Activated CD4-positive, alpha-beta T cell treated with anti-CD3 and anti-CD28 coated beads for 48 hours (primary cell): ENCODE measurements at regions not wholly inside any gene's neighbourhood (a gene's known extent, or its start where the extent isn't known, plus 50 kb on each side); places are given as distances from the start of the nearest gene placed in this dataset.
"Not testable (repeated sequence)": the region's sequence is repeated elsewhere in the genome, so short reads cannot be mapped to it uniquely, and the experiment has no call there.

ENCODE experiments used
- DNase-seq: peaks from one replicate; pipeline ENCODE4 v3.0.0-alpha.2; 2020

DNA sequence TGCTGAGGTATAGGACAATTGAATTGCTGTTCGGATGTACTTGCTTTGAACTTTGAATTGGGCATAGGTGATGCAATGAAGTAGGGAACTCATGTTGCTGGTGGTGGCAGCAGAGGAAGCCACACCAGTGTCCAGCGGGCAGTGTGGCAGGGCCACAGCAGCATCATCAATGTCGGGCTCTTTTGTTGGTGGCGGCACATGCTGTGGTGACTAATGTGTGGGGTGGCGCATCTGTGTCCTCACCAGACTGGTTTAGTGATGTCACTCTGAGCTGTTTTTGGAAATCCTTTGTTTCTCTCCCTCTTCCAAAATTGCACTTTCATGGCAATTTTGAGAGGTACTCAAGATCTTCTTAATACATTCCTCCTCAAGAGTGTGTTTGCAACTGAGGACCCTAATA, 187.6 kb downstream of the ETNK1 start:
- DNase-seq: no peak

DNA sequence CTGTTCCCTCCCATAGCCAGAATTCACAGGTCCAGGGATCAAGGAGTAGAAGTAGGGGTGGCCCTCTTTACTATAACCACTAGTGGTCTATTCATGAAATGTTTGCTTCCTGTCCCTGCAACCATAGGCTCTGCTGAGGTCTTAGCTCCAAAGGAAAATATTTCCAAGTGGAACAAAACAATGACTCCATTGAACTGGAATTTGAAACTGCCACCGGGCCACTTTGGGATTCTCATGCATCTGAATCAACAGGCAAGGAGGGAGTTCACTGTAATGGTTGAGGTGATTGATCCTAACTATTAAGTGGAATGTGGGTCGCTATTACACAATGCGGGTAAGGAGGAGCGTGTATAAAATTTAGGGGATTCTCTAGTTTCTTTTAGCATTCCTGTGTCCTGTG, 197.0 kb downstream of the ETNK1 start:
- no peak for DNase-seq

DNA sequence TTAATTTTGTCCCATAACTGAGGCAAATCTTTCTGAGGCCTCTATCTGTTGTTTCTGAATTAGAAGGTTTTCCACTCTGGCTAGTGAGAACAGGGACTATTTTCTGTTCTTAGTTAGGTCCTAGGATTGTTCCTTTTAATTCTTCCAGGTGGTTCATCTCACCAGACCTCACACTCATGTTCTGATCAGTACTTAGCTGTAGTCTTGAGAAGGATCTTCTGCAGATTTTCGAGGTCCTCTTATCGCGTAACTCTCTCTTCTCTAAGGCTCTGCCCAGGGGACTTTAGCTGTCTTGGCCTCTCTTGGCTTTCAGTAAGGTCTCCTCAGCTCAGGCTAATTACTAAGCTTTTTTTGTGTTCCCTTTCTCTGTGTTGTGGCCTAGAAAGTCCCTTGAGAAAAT, 201.1 kb downstream of the ETNK1 start:
- DNase-seq: no peak

DNA sequence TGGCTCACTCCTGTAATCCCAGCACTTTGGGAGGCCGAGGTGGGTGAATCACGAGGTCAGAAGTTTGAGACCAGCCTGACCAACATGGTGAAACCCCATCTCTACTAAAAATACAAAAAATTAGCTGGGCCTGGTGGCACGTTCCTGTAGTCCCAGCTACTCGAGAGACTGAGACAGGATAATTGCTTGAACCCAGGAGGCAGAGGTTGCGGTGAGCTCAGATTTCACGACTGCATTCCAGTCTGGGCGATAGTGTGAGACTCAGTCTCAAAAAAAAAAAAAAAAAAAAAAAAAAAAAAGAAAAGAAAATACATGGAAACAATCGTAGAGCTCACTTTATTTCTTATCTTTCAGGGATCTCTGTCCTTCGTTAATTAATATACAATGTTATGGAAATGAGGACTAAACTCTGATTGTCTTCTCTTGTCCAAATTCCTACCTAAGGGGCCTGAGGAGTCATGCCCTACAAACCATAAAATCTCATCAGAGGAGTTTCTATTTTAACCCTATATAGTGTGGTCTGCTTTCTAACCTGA, 201.5 kb downstream of the ETNK1 start:
- DNase-seq: not testable (repeated sequence)

DNA sequence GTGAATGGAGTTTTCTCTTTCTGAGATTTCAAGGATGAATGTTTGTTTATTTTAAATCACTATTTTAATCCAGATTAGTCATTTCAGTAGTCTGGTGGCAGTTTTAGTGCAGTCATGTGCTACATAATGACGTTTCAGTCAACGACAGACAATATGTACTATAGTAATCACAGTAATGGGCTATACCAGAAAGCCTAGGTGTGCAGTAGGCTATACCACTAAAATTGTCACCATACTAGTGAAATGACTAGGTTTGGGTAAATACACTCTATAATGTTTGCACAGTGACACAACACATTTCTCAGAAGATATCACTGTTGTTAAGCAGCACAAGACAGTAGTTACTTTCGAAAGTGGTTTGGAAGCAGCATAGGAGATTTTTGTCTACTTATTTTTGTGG, 203.1 kb downstream of the ETNK1 start:
- no peak for DNase-seq

DNA sequence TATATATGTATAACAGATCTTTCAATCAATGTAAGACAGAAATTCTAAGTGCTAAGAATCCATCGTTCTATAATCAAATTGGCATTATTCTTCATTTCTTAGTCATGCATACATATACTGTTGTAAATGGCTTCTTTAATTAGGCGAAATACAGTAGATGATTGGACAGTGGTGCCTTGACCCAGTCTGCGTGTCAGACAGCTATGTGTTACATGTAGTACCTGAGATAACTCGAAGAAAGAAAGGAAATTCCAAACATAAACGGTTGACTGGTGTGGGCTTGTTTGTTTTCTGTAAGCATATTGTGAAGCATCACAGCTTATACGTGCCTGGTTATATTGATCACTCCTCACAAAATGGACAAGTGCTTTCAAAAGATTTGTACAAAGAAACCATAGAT, 210.5 kb downstream of the ETNK1 start:
- no peak for DNase-seq

DNA sequence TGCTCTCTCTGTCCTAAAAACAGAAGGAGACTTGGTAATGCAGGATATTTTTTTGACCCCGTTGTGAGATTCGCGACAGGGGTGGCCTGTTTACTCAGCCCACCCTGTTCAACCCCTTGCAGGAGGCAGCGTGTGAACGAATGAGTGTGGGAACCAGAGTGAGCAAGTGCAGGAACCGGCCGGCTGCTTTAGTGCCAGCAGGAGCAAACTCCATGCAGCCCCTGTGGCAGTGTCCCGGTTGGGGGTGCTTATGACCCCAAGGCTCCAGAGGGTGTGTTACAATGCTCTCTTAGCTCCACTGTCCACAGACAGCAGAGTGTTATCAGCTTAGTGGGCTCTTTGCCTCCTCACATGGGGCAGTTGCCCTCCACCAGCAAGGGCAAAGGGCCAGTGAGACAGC, 225.2 kb downstream of the ETNK1 start:
- no peak for DNase-seq

DNA sequence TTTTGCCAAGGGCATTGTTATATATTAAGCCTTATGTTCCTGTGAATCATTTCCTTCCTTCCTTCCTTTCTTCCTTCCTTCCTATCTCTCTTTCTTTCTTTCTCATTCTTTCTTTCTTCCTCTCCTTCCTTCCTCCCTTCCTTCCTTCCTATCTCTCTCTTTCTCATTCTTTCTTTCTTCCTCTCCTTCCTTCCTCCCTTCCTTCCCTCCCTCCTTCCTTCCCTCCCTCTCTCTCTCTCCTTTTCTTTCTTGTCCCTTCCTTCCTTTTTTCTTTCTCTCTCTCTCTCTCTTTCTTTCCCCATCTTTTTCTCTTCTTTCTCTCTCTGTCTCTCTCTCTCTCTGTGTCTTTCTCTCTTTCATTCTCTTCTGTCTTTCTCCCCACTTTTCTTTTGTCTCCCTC, 226.6 kb downstream of the ETNK1 start:
- no peak for DNase-seq

DNA sequence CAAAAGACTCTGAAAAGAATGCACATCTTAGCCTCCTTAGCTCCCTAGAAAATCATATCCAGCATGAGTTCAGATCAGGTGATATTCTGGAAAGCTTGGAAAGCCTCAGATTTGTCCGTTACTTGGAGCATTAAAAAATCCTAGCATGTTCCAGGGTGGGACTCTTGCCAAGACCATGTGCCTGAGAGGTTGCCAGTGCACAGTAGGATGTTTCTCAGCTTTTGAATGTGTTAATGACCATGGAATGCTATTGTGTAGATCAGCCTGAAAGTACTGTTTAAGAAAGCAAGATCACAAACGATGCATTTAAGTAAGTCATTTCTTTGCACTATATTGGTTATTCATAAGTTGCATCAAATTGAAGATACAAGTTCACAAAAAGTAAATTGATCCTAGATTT, 230.5 kb downstream of the ETNK1 start:
- no peak for DNase-seq

DNA sequence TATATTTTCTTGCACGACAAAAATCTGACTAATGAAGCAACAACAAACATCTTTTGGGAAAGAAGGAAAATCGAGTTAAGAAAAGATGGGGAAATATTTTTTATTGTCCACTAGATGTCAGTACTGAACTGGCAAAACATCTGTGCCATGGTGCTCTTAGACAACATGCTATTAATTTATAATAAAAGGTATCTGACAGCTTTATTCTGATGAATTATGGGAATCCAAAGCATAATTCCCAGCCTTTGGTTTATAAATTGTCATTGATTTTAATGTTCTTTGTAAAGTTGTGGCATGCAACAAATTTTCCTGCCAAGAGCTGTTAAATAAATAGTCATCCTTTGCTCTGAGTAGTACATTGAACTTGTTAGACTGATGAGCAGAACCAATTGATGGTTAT, 231.2 kb downstream of the ETNK1 start:
- no peak for DNase-seq

DNA sequence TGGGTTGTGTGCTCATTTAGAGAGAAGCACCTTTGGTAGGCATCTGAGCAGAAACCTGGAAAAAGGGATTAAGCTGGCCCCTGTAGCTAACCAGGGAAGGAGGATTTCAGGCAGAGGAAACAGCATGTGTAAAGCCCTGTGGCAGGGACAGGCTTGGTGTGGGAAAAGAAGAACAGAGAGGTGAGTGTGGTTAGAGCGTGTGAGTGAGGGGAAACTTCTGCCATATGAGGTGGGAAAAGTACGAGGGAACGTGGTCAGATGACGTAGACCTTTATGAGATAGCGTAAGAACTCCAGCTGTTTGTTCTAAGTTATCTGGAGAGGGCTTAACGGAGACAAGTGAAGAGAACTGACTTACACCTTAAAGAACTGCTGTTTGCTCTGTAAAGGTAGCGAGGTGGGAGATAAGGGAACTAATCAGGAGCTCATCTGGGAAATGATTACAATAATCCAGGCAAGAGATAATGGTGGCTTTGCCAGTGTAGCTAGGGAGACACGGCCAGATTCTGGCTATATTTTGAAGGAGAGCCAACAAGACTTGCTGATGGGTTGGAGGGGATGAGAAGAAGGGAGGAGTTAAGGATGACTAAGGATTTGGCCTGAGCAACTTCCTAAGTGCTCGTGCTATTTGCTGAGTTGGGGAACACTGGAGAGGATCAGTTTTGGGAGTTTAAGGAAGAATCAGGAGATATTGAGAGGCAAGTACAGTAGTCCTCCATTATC, 234.0 kb downstream of the ETNK1 start:
- DNase-seq: no peak

DNA sequence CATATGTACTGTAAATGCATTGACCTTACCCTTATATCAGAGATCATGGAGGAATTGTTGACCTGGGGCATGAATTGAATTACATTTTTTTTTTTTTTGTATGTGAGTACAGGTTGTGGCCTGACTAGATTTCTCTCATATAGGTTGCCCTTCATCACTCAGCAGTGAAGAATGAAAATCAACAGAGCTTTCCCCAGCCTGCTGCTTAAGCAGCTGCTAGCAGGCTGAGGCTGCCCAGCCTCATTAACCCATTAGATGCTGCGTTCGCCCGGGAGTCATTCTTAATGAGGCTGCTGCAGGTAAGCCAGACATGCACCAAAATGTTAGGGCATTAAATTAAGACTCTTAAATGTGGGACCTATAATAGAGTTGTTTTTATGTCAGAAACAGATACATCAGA, 236.0 kb downstream of the ETNK1 start:
- no peak for DNase-seq

DNA sequence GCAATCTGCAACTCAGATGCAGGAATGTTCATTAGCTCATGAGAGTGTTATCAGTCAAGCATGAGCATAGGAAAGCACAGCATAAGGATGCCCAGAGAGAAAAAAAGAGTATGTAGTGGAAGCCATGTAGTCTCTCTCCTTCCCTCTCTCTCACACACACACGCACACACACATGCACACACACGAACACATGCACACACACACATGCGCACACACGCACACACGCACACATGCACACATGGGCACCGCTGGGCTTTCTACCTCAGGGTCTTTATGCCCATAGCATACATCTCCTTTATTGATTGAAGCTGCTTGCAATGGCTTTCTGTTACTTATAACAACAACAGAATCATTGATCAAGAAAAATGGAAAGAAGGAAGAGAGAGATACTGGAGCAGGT, 240.9 kb downstream of the ETNK1 start:
- no peak for DNase-seq

DNA sequence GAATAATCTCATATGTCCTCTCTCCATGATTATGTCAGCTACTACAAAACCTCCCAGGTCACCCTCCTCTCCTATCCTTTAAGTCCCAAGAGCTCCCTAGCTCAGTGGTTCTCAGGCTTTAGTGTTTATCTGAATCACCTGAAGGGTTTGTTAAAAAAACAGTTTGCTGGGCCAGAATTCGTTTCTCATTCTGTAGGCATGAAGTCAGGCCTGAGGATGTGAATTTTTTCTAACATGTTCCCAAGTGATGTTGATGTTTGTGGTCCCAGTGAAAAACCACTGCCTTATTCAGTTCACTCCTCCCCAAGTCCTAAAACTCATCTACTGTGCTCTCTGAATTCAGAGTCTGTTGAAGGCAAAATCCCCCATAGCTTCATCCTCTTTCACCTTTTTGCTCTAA, 241.4 kb downstream of the ETNK1 start:
- no peak for DNase-seq

DNA sequence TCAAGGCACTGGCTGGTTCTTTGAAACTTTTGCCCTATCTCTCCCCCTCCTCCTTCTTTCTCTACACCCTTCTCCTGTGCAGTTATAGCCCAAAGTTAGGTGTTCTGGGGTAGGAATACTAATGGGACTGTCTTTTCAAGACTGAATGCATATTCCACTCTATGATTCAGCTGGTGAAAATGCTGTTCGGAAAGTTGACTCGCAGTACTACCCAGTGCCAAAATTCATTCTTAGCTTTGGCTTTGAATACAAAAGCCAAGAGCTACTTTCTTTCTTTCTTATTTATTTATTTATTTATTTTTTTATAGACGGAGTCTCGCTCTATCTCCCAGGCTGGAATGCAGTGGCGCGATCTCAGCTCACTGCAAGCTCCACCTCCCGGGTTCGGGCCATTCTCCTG, 249.2 kb downstream of the ETNK1 start:
- no peak for DNase-seq

DNA sequence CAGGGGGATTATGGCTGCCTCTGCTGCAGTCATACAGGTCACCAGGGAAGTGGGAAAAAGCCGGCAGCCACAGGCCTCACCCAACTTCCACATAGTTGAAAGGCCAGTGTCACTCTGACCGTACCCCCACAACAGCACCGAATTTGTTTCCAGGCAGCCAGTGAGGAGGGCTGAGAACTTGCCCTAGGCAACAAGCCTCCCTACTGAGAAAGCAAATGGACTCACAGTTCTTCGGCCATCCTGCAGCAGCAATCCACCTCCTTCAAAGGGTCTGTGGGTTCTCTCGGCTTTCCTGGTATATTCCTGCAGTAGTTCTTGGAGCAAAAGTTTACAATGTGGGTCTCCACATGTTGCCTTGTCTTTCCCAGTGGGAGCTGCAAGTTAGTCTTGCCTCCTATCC, 251.3 kb downstream of the ETNK1 start:
- no peak for DNase-seq

DNA sequence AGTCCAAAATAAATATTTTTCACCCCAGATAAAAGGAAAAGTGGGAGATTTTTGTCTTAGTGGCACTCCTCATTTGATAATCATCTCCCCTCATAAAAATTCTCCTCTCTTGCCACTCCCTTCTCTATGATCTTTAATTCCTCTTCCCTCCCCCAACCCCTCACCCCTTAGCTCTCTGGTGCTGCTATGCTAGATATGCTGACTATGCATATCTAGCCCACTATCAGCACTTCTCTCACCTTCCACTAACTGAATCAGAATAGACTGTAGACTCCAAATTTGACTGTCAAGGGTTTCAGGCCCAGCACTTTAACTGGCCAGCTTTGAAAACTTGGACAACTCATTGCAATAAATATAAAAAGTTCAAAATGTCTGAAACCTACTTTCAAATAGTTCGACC, 254.2 kb downstream of the ETNK1 start:
- no peak for DNase-seq

DNA sequence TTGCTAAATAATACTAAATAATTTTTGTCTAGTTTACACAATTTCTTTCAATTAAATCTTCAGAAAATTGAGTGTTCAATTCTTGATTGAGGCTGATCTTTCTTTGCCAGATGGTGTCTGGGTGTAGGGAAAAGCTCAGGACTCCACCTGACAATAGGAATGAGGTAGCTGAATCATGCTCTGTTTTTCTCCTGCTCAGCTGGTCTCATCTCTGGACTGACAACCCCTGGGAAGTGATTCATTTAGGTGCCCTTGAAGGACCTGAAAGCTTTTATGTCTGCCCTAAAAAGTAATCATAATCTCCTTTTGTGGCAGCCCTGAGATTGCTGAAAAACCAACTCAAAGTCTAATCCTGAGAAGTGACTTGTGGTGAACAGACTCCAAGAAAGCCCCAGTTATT, 255.4 kb downstream of the ETNK1 start:
- DNase-seq: no peak

DNA sequence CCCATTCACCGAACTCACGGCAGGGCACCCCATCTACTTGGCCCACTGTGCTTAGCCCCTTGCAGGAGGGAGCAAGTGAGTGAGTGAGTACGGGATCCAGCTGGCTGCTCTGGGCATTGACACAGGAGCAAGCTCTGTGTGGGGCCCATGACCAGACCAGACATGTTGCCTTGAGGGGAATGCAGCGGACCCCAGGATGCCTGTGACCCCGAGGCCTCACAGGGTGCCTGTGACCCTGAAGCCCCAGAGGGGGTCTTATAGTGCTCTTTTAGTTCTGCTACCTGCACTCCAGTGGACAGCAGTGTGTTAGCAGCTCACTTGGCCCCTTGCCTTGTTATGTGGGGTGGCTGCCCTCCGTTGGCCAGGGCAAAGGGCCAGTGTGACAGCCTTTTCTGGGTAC, 255.8 kb downstream of the ETNK1 start:
- DNase-seq: no peak

DNA sequence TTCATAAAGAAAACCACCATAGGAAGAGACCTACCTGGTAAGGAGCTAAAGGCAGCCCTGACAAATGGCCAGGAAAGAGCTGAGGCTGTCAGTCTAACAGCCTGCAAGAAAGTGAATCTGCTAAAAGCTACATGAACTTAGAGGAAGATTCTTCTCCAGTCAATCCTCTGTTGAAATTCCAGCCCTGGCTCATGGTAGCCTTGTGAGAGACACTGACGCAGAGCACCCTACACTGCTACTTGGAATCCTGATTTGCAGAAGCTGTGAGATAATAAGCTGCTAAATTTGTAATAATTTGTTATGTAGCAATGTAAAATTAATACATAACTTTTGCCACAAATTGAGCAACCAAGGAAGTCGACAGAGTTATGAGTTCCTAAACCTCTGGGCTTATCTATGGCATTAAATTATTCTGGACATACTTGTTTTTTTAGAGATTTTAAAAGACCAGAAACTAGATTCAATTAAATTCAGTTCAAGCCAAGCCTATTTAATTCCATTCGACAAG, 257.0 kb downstream of the ETNK1 start:
- no peak for DNase-seq

DNA sequence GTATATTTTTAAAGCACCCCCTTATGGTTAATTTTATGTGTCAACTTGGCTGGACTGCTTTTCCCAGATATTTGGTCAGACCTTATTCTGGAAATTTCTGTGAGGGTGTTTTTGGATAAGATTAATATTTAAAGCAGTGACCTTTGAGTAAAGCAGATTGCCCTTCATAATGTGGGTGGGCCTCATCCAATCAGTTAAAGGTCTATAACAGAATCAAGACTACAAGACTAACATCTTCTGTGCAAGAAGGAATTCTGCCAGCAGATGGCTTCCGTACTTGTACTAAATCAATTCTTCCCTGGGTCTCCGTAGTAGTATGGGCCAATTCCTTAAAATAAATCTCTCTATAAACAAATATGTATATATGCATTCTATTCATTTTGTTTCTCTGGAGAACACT, 257.6 kb downstream of the ETNK1 start:
- DNase-seq: no peak

DNA sequence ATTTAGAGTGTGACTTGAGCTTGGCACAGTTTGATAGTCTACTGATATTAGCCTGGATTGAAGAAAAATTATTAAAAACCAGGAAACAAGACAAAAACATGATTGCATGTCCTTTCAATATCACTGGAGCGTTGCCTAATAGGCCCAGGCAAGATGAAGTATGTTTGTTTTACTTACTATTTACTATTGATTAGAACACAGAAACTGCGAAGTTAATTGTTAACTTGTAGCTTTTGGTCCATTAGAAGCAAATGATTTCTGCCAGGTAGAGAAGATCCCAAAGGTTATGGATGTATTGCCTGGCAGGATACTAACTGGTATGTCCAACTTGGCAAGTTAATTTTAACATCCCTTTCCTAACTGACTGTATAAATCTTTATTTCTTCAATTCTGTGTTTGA, 268.9 kb downstream of the ETNK1 start:
- no peak for DNase-seq

DNA sequence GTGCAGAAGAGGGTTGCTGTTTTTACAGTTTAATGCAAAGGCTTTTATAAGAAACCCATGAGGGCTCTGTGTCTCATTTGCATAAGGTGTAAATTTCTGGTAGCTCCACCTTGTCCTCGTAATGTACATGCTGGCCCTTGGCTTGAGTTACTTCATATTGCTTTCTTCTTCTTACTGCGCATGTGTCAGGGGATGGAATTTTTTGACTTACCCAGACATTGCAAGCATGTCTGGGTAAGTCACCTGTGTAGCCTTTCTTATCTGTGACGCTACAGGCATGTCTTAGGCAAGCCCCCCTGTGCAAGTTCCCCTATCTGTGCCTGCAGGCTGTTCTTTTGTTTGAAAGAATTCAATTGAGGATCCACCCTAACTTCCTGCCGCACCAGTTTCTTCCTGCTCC, 274.2 kb downstream of the ETNK1 start:
- no peak for DNase-seq

DNA sequence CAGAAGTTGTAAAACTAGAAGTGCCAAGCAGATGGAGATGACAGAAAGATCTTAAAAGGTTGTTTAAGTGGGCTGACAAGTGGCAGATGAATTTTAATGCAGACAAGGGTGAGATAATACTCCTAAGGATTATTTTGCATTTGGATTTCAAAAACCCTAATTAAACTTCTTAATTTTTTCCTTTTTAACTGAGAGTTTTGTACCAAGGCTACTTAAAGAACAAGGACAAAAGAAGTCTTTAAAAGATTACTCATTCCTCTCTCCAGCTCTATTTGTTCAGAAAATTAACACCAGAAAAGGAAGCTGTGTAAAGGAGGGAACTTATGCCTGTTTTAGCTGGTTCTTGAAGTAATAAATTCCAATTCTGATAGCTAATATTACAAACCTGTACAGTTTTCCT, 275.4 kb downstream of the ETNK1 start:
- no peak for DNase-seq

DNA sequence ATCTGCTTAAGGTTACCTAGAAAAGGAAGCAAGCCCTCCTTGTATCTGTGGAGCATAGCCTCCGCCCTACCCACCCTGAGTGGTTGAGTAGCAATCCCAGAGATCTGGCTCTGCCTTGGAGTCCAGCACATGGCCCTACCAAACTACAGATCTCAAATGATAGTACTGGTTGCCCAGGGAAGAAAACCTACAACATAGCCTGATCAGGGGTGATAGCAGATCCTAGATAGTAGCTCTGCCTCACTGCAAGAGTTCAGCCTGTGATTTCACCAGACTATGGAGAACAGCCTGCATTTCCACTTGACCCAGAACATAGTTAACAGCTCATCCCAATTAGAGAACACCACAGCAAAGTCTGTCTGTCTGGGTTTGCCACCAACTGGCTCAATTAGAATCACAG, 279.5 kb downstream of the ETNK1 start:
- no peak for DNase-seq
